Brain microvascular endothelial cell (primary cell): ENCODE measurements at regions not wholly inside any gene's neighbourhood (a gene's known extent, or its start where the extent isn't known, plus 50 kb on each side); places are given as distances from the start of the nearest gene placed in this dataset.
"Not testable (repeated sequence)": the region's sequence is repeated elsewhere in the genome, so short reads cannot be mapped to it uniquely, and the experiment has no call there.

Experiments used
- DNase-seq: peaks from one replicate; pipeline ENCODE4 v3.0.0-alpha.2; 2020
- H3K27ac ChIP-seq: fragments of 250-450 bp; sonication (Bioruptor Pico); 2 replicates; pipeline ENCODE4 v1.5.1; 2020; ENCODE audit warnings: mild to moderate bottlenecking, moderate library complexity
- H3K27me3 ChIP-seq: fragments of 250-450 bp; sonication (Bioruptor Pico); replicated peaks from 2 replicates; pipeline ENCODE4 v1.5.1; 2020; ENCODE audit warnings: mild to moderate bottlenecking
- H3K36me3 ChIP-seq: fragments of 250-450 bp; sonication (Bioruptor Pico); replicated peaks from 2 replicates; pipeline ENCODE4 v1.5.1; 2020; ENCODE audit warnings: mild to moderate bottlenecking
- H3K4me3 ChIP-seq: 2 replicates; pipeline ENCODE4 v1.5.1; 2011; ENCODE audit warnings: low read depth, mild to moderate bottlenecking, control low read depth, low read length, moderate library complexity
- CTCF ChIP-seq: IDR thresholded peaks from 2 replicates; pipeline ENCODE4 v1.5.1; 2011; ENCODE audit warnings: low read depth, mild to moderate bottlenecking, moderate library complexity, low read length, control low read depth, inconsistent platforms; ENCODE audit errors: missing control alignments
- in situ Hi-C: cut with HindIII; loops from 2 replicates; pipeline ENCODE4 v1.10.0; 2017; ENCODE audit warnings: low sequenced_read_pairs, low pct_ligation_motif_present

GRCh38 chr9:27838876-27839275, 265.6 kb upstream of the C9orf72 start:
- in situ Hi-C loops, result no loop called here
- H3K4me3 ChIP-seq, result no peak overlapping the region
- no peaks in the 10 kb centered on the region for H3K36me3 ChIP-seq
- no peak for TF ChIP-seq CTCF
- no peaks in the 10 kb centered on the region for H3K27me3 ChIP-seq
- no peak overlapping the region for H3K27ac ChIP-seq
- no peak for DNase-seq

- in situ Hi-C loops, H3K27me3 ChIP-seq: not testable (repeated sequence)
These were observed 266.5 kb upstream of the C9orf72 start for GRCh38 chr9:27839767-27840166.

GRCh38 chr9:27844797-27845196, 271.5 kb upstream of the C9orf72 start:
- Histone ChIP-seq H3K27me3 (no peaks in the 10 kb centered on the region), H3K4me3 (no peak overlapping the region), H3K27ac (no peak overlapping the region), H3K36me3 (no peaks in the 10 kb centered on the region)
- no peak for DNase-seq
- no peak for TF ChIP-seq CTCF
- in situ Hi-C loops, result no loop called here

More at GRCh38 chr9:27839767-27840166, 266.5 kb upstream of the C9orf72 start:
- H3K4me3 ChIP-seq, H3K36me3 ChIP-seq, H3K27ac ChIP-seq, DNase-seq: not testable (repeated sequence)

GRCh38 chr9:27847380-27847779, 274.1 kb upstream of the C9orf72 start:
- Histone ChIP-seq H3K27ac (no peak overlapping the region), H3K36me3 (no peaks in the 10 kb centered on the region), H3K4me3 (no peak overlapping the region), H3K27me3 (no peaks in the 10 kb centered on the region)
- in situ Hi-C loops, result no loop called here
- DNase-seq, result no peak
- no peak for TF ChIP-seq CTCF

- Histone ChIP-seq H3K27me3 (no peaks in the 10 kb centered on the region), H3K36me3 (no peaks in the 10 kb centered on the region), H3K27ac (no peak overlapping the region), H3K4me3 (no peak overlapping the region)
- no peak for TF ChIP-seq CTCF
- in situ Hi-C loops, result no loop called here
- no peak for DNase-seq
These were observed 274.5 kb upstream of the C9orf72 start for GRCh38 chr9:27847818-27848217.

GRCh38 chr9:27848315-27848714, 275.0 kb upstream of the C9orf72 start:
- Histone ChIP-seq H3K36me3 (no peaks in the 10 kb centered on the region), H3K4me3 (no peak overlapping the region), H3K27ac (no peak overlapping the region), H3K27me3 (no peaks in the 10 kb centered on the region)
- no peak for DNase-seq
- in situ Hi-C loops, result no loop called here
- TF ChIP-seq CTCF, result no peak
